Esophagus muscularis mucosa (tissue), 4 donors: ENCODE measurements at regions not wholly inside any gene's neighbourhood (a gene's known extent, or its start where the extent isn't known, plus 50 kb on each side); places are given as distances from the start of the nearest gene placed in this dataset.
"Not testable (repeated sequence)": the region's sequence is repeated elsewhere in the genome, so short reads cannot be mapped to it uniquely, and the experiment has no call there.

Source experiments
- DNase-seq: peaks from one replicate; pipeline ENCODE4 v3.0.0-alpha.2; 2017; ENCODE audit errors: extremely low spot score
- H3K27ac ChIP-seq, 4 donors: fragments of 200-600 bp; sonication (generic); replicated peaks in 1 of 4; 1 replicate in 3 of 4; 2 replicates in 1 of 4; pipeline ENCODE4 v1.5.1; 2016 to 2019; ENCODE audit warnings: mild to moderate bottlenecking in 1 of 4
- H3K27me3 ChIP-seq, 4 donors: fragments of 200-600 bp; sonication (generic); one replicate each; pipeline versions ENCODE4 v1.5.1 to v1.6.0; 2016 to 2019
- H3K36me3 ChIP-seq, 4 donors: fragments of 200-600 bp; sonication (generic); one replicate each; pipeline ENCODE4 v1.5.1; 2016 to 2019
- H3K4me1 ChIP-seq, 4 donors: fragments of 200-600 bp; sonication (generic); one replicate each; pipeline ENCODE4 v1.5.1; 2016 to 2019
- H3K4me3 ChIP-seq, 4 donors: fragments of 200-600 bp; sonication (generic); 1 replicate in 2 of 4; 2 replicates in 2 of 4; pipeline ENCODE4 v1.5.1; 2016 to 2019; ENCODE audit warnings: mild to moderate bottlenecking in 4 of 4, moderate library complexity in 1 of 4
- H3K9me3 ChIP-seq, 4 donors: fragments of 200-600 bp; sonication (generic); 1 replicate in 3 of 4; 2 replicates in 1 of 4; pipeline ENCODE4 v1.5.1; 2016 to 2019
- EP300 ChIP-seq: sonication (generic); formaldehyde crosslinking; IDR thresholded peaks from one replicate; pipeline ENCODE4 v1.6.1; 2017; ENCODE audit warnings: antibody characterized with exemption
- POLR2A ChIP-seq: fragments of 450-650 bp; IDR thresholded peaks from one replicate; pipeline ENCODE4 v1.6.1; 2017; ENCODE audit warnings: antibody characterized with exemption, moderate library complexity, mild to moderate bottlenecking, low read depth
- POLR2AphosphoS5 ChIP-seq, 2 donors: sonication (generic); formaldehyde crosslinking; IDR thresholded peaks; one replicate each; pipeline ENCODE4 v1.6.1; 2017; ENCODE audit warnings: antibody characterized with exemption in 2 of 2
- WGBS: methylation state at CpG from one replicate; pipeline ENCODE4 v1.1.5; 2018; 5-methylcytosine and 5-hydroxymethylcytosine counted together
- intact Hi-C: fragments of 100-400 bp; cut with DNase I; formaldehyde crosslinking; loops from one replicate; pipeline ENCODE4 v1.15.1; 2023
- TF ChIP-seq, protein P1 (sequence below), 3 experiments: fragments of 200-600 bp in 2 of 3; fragments of 450-650 bp in 1 of 3; sonication (generic) in 2 of 3; IDR thresholded peaks; one replicate each; pipeline ENCODE4 v1.5.1; 2017 to 2019; ENCODE audit warnings: antibody characterized with exemption in 3 of 3, mild to moderate bottlenecking in 2 of 3, moderate library complexity in 1 of 3

DNA sequence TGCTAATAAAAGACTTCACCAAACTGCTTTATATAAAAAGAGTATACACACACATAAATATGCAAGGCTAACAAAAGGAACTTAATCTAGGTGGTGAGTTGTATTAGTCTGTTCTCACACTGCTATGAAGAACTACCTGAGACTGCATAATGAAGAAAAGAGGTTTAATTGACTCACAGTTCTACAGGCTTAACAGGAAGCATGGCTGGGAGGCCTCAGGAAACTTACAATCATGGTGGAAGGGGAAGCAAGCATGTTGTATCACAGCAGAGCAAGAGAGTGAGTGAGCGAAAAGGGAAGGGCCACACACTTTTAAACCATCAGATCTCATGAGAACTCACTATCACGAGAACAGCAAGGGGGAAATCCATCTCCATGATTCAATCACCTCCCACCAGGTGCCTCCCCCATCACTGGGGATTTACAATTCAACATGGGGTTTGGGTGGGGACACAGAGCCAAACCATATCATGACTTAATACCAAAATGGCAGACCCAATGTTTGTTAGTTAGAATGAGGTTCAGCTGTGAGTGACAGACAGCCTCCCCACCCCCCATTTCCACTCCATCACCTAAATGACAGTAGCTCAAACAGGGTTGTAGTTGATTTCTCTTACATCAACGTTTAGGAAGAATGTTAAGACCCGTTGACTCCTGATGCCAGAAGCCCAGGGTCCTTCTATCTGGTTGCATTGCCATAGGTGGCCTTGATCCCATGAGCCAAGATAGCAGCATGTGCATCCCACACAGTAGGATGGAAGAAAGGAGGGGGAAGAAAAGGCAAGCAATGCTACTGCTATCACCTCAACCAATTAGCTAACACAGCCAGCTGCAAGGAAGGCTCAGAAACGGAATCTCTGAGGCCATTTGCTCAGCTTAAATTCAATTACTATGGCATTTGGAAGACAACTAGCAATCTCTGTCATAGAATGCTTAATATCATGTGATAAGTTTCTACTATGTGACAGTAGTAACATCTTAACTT, 77.0 kb downstream of the CCDC71L start:
- TF ChIP-seq POLR2A = no peak
- TF ChIP-seq EP300 = no peak
- TF ChIP-seq, protein P1, sequence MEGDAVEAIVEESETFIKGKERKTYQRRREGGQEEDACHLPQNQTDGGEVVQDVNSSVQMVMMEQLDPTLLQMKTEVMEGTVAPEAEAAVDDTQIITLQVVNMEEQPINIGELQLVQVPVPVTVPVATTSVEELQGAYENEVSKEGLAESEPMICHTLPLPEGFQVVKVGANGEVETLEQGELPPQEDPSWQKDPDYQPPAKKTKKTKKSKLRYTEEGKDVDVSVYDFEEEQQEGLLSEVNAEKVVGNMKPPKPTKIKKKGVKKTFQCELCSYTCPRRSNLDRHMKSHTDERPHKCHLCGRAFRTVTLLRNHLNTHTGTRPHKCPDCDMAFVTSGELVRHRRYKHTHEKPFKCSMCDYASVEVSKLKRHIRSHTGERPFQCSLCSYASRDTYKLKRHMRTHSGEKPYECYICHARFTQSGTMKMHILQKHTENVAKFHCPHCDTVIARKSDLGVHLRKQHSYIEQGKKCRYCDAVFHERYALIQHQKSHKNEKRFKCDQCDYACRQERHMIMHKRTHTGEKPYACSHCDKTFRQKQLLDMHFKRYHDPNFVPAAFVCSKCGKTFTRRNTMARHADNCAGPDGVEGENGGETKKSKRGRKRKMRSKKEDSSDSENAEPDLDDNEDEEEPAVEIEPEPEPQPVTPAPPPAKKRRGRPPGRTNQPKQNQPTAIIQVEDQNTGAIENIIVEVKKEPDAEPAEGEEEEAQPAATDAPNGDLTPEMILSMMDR (IDR thresholded peaks at IDR 0.05) = no peak
- no peaks in the 10 kb centered on the region for H3K9me3 ChIP-seq
- H3K27me3 ChIP-seq = no peaks in the 10 kb centered on the region
- H3K27ac ChIP-seq = no peak overlapping the region
- DNase-seq = no peak
- 69% methylated on average over 5 of the region's 5 CpGs for WGBS
- H3K36me3 ChIP-seq = no peaks in the 10 kb centered on the region
- no peak overlapping the region for H3K4me3 ChIP-seq
- peaks cover 0 to 4% (median 0%) of the 10 kb centered on the region in 4 donors for H3K4me1 ChIP-seq
- intact Hi-C loops = no loop called here

DNA sequence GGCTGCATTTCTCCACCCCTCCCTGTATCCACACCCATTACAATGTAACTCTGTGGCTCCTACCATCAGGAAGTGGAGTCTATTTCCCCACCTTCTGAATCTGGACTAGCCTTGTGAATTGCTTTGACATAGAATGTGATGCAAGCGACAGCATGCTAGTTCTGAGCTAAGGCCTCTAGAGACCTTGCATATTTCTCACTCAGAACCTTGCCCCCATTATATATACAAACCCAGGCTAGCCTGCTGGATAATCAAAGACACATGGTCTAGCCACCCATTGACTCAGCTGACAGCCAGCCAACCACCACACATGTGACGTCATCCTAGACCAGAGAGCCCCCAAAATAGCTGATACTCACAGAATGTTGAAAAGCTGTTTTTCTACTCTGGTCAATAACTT, 77.9 kb downstream of the CCDC71L start:
- intact Hi-C loops = no loop called here

DNA sequence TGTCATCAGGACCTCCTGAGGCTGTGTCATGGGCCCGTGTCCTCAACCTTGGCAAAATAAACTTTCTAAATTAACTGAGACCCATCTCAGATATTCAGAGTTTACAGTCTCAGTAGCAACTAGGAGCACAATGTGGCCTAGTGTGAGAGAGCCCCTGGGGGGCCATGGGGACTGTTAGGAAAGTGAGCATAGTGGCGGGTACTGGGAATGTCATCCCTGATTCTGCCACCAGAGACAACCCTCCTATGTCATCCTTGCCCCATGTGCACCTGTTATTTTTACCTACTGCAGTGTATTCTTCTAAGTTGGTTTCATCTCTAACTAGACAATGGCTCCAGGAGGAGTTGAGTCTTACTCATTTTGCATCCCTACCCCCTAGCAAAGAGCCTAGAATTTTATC, 78.6 kb downstream of the CCDC71L start:
- Histone ChIP-seq H3K9me3 (no peaks in the 10 kb centered on the region), H3K27me3 (no peaks in the 10 kb centered on the region), H3K27ac (no peak overlapping the region), H3K4me1 (peaks cover 0 to 4% (median 0%) of the 10 kb centered on the region in 4 donors), H3K4me3 (no peak overlapping the region), H3K36me3 (no peaks in the 10 kb centered on the region)
- 87% methylated on average over 2 of the region's 2 CpGs for WGBS
- intact Hi-C loops = no loop called here
- TF ChIP-seq POLR2AphosphoS5 (IDR thresholded peaks at IDR 0.05) (no peak), EP300 (no peak), POLR2A (no peak)
- TF ChIP-seq, protein P1 (IDR thresholded peaks at IDR 0.05) = no peak
- DNase-seq = no peak

More for the DNA sequence above, 77.9 kb downstream of the CCDC71L start:
- H3K4me1 ChIP-seq = peaks cover 0 to 4% (median 0%) of the 10 kb centered on the region in 4 donors
- WGBS = 69% methylated on average over 2 of the region's 2 CpGs
- H3K27me3 ChIP-seq = no peaks in the 10 kb centered on the region
- H3K9me3 ChIP-seq = no peaks in the 10 kb centered on the region
- no peak overlapping the region for H3K4me3 ChIP-seq
- no peak overlapping the region for H3K27ac ChIP-seq
- H3K36me3 ChIP-seq = no peaks in the 10 kb centered on the region
- DNase-seq = no peak
- TF ChIP-seq EP300 (no peak), POLR2AphosphoS5 (IDR thresholded peaks at IDR 0.05) (no peak), POLR2A (no peak)
- TF ChIP-seq, protein P1 (IDR thresholded peaks at IDR 0.05) = no peak

DNA sequence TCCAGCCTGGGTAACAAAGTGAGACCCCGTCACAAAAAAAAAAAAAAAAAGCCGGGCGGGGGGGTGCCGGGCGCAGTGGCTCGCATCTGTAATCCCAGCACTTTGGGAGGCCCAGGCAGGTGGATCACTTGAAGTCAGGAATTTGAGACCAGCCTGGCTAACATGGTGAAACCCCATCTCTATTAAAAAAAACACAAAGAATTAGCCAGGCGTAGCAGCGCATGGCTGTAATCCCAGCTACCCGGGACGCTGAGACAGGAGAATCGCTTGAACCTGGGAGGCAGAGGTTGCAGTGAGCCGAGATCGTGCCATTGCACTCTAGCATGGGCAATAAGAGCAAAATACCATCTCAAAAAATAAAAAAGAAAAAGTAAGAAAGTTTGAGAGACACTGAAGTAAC, 81.9 kb downstream of the CCDC71L start:
- intact Hi-C loops, H3K9me3 ChIP-seq, H3K27ac ChIP-seq, H3K4me1 ChIP-seq, H3K27me3 ChIP-seq, H3K36me3 ChIP-seq, H3K4me3 ChIP-seq, DNase-seq: not testable (repeated sequence)
- WGBS = 91% methylated on average over 13 of the region's 13 CpGs

DNA sequence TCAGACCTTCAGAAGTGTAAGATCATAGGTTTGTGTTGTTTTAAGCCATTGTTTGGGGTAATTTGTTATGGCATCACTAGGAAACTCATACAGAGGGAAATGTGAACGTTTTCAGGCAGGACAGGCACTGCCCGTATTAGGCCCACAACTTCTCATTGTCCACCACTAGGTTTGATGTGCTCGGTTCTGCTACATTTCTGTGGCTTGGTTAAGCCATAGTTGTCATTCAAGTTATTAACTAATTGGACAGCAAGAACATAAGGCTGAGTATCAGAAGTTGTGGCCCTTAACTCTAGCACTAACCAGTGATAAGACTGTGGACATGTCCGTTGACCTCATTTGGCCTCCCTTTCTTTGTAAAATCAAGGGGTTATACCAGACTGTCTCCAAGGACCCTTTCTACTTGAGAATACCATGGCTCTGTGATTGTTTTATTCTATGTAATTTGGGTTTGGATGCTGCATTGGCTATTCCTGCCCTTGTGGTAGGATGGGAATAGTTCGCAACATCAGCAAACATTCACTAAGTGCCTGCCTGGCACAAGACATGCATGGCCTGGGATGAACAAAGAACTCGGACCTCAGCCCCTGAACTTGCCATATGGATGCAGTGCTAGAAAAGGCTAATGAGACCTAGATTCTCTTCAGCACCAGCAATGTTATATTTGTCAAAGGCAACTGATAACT, 85.7 kb downstream of the CCDC71L start:
- intact Hi-C loops = no loop called here
- Histone ChIP-seq H3K4me1 (peaks cover 0 to 4% (median 0%) of the 10 kb centered on the region in 4 donors), H3K27me3 (no peaks in the 10 kb centered on the region), H3K4me3 (no peak overlapping the region), H3K36me3 (no peaks in the 10 kb centered on the region), H3K9me3 (no peaks in the 10 kb centered on the region), H3K27ac (no peak overlapping the region)
- DNase-seq = peak; percentile 42
- TF ChIP-seq, protein P1 (IDR thresholded peaks at IDR 0.05) = no peak
- TF ChIP-seq POLR2A (no peak), EP300 (no peak), POLR2AphosphoS5 (IDR thresholded peaks at IDR 0.05) (no peak)
- 90% methylated on average over 6 of the region's 6 CpGs for WGBS
